K562 (cell line): ENCODE measurements at regions not wholly inside any gene's neighbourhood (a gene's known extent, or its start where the extent isn't known, plus 50 kb on each side); places are given as distances from the start of the nearest gene placed in this dataset.
"Not testable (repeated sequence)": the region's sequence is repeated elsewhere in the genome, so short reads cannot be mapped to it uniquely, and the experiment has no call there.

Experiments used
- BCOR ChIP-seq: fragments of 450-650 bp; IDR thresholded peaks from 2 replicates; pipeline ENCODE4 v1.6.1; 2016
- BRCA1 ChIP-seq, 2 experiments: fragments of 450-650 bp in 1 of 2; sonication (generic) in 1 of 2; formaldehyde crosslinking in 1 of 2; IDR thresholded peaks; 2 replicates each; pipeline versions ENCODE4 v1.5.0 to v1.6.1; 2017 to 2020; ENCODE audit warnings: mild to moderate bottlenecking in 1 of 2, missing genetic modification reagents in 1 of 2
- CTCF ChIP-seq, 3 experiments: IDR thresholded peaks in 2 of 3; conservative IDR thresholded peaks in 1 of 3; 2 replicates each; pipeline ENCODE4 v1.5.1; 2011 to 2012; ENCODE audit warnings: low read length in 3 of 3, mild to moderate bottlenecking in 3 of 3, control low read depth in 2 of 3, improper control_type of control experiment in 1 of 3, inconsistent platforms in 1 of 3, low read depth in 1 of 3, mixed read lengths in 1 of 3, moderate library complexity in 1 of 3; ENCODE audit not compliant: insufficient read depth in 2 of 3
- FOS ChIP-seq: IDR thresholded peaks from 3 replicates; pipeline ENCODE4 v1.6.1; 2011; ENCODE audit not compliant: insufficient read length; ENCODE audit errors: extremely low read depth
- NRF1 ChIP-seq, 2 experiments: fragments of 450-650 bp; IDR thresholded peaks in 1 of 2; conservative IDR thresholded peaks in 1 of 2; 2 replicates each; pipeline ENCODE4 v1.6.1; 2014; ENCODE audit warnings: mild to moderate bottlenecking in 2 of 2
- SIX5 ChIP-seq, 2 experiments: IDR thresholded peaks; 2 replicates each; pipeline ENCODE4 v1.6.1; 2011; ENCODE audit warnings: low read length in 2 of 2, borderline replicate concordance in 1 of 2, low read depth in 1 of 2, mild to moderate bottlenecking in 1 of 2, moderate library complexity in 1 of 2; ENCODE audit not compliant: insufficient read depth in 1 of 2
- ZNF436 ChIP-seq: fragments of 250-450, 450-650 bp; sonication (Bioruptor Pico); formaldehyde crosslinking; IDR thresholded peaks from 2 replicates; pipeline ENCODE4 v1.7.0; 2020; ENCODE audit warnings: mild to moderate bottlenecking

- TF ChIP-seq BRCA1 (IDR thresholded peaks at IDR 0.05); BRCA1 (CRISPR knock-in tag; IDR thresholded peaks at IDR 0.05); BCOR; SIX5 (IDR thresholded peaks at IDR 0.05; ENCODE audit: borderline replicate concordance in 1 of 2, insufficient read depth in 1 of 2, low read depth in 1 of 2, low read length in 2 of 2); CTCF (IDR thresholded peaks at IDR 0.05 in 2 of 3, conservative IDR thresholded peaks at IDR 0.05 in 1 of 3; ENCODE audit: insufficient read depth in 2 of 3, low read depth in 1 of 3, low read length in 3 of 3); NRF1 (conservative IDR thresholded peaks at IDR 0.05 in 1 of 2, IDR thresholded peaks at IDR 0.05 in 1 of 2); ZNF436 (CRISPR knock-in tag); FOS: not testable (repeated sequence)
Observed at GRCh38 chr2:87498169-87498853, 249.6 kb upstream of the PLGLB2 start.
